Caco-2 (cell line): ENCODE measurements at regions not wholly inside any gene's neighbourhood (a gene's known extent, or its start where the extent isn't known, plus 50 kb on each side); places are given as distances from the start of the nearest gene placed in this dataset.

Source experiments
- BruUV-seq: library from RNA; stranded (reverse); fragments of 400-500 nt; replicated peaks from 2 replicates; lab custom pipeline; 2021; lab: Mats Ljungman, UMichigan
- CTCF ChIA-PET: fragments of 300-600 bp; sonication (Branson Sonifier 250); formaldehyde crosslinking; loops from one replicate; lab custom pipeline; 2022; ENCODE audit warnings: antibody characterized with exemption; lab: Charles Lee
- POLR2A ChIA-PET: fragments of 300-600 bp; sonication (Branson Sonifier 250); formaldehyde crosslinking; loops from one replicate; lab custom pipeline; 2022; ENCODE audit warnings: antibody characterized with exemption; lab: Charles Lee
- DNase-seq, 2 experiments: peaks; one replicate each; pipeline versions ENCODE4 v3.0.0 to v3.0.0-alpha.2; 2020 to 2022
- H3K27me3 ChIP-seq: replicated peaks from 2 replicates; pipeline ENCODE4 v1.6.0; 2011; ENCODE audit warnings: low read length; ENCODE audit not compliant: control insufficient read depth, insufficient read depth
- H3K36me3 ChIP-seq: 2 replicates; pipeline ENCODE4 v1.5.1; 2011; ENCODE audit warnings: low read length; ENCODE audit not compliant: control insufficient read depth, insufficient read depth
- H3K4me1 ChIP-seq: fragments of 250-450 bp; sonication (Bioruptor Pico); 2 replicates; pipeline ENCODE4 v1.5.1; 2020; ENCODE audit warnings: mild to moderate bottlenecking
- H3K4me3 ChIP-seq: 2 replicates; pipeline ENCODE4 v1.5.1; 2011; ENCODE audit warnings: low read depth, mild to moderate bottlenecking, control low read depth, low read length
- H3K9me3 ChIP-seq: fragments of 250-450 bp; sonication (Bioruptor Pico); 2 replicates; pipeline ENCODE4 v1.5.1; 2020; ENCODE audit warnings: mild to moderate bottlenecking, moderate library complexity
- H3K27ac Mint-ChIP-seq: one replicate; pipeline ENCODE4 v1.8.0; 2022; ENCODE audit warnings: mixed read lengths; ENCODE audit not compliant: unreplicated experiment
- H3K27me3 Mint-ChIP-seq: one replicate; pipeline ENCODE4 v1.8.0; 2022; ENCODE audit warnings: mixed read lengths; ENCODE audit not compliant: insufficient read depth, unreplicated experiment
- H3K36me3 Mint-ChIP-seq: one replicate; pipeline ENCODE4 v1.8.0; 2022; ENCODE audit warnings: mild to moderate bottlenecking, mixed read lengths; ENCODE audit not compliant: insufficient read depth, unreplicated experiment
- H3K4me1 Mint-ChIP-seq: one replicate; pipeline ENCODE4 v1.8.0; 2022; ENCODE audit warnings: low read depth, mixed read lengths; ENCODE audit not compliant: unreplicated experiment
- H3K4me3 Mint-ChIP-seq: one replicate; pipeline ENCODE4 v1.8.0; 2022; ENCODE audit warnings: mild to moderate bottlenecking, moderate library complexity, mixed read lengths; ENCODE audit not compliant: unreplicated experiment
- H3K9me3 Mint-ChIP-seq: one replicate; pipeline ENCODE4 v1.8.0; 2022; ENCODE audit warnings: mixed read lengths; ENCODE audit not compliant: unreplicated experiment
- CTCF ChIP-seq, 2 experiments: fragments of 200-600 bp in 1 of 2; IDR thresholded peaks; 1 replicate in 1 of 2; 2 replicates in 1 of 2; pipeline versions ENCODE4 v1.5.1 to v1.8.0; 2011 to 2022; ENCODE audit warnings: antibody characterized with exemption in 1 of 2, control low read depth in 1 of 2, inconsistent platforms in 1 of 2, low read depth in 1 of 2, low read length in 1 of 2, mild to moderate bottlenecking in 1 of 2, moderate library complexity in 1 of 2; ENCODE audit not compliant: insufficient read depth in 1 of 2, severe bottlenecking in 1 of 2, unreplicated experiment in 1 of 2
- intact Hi-C: fragments of 100-400 bp; cut with micrococcal nuclease; formaldehyde crosslinking; loops from one replicate; pipeline ENCODE4 v1.10.0; 2022; ENCODE audit not compliant: unreplicated experiment

DNA sequence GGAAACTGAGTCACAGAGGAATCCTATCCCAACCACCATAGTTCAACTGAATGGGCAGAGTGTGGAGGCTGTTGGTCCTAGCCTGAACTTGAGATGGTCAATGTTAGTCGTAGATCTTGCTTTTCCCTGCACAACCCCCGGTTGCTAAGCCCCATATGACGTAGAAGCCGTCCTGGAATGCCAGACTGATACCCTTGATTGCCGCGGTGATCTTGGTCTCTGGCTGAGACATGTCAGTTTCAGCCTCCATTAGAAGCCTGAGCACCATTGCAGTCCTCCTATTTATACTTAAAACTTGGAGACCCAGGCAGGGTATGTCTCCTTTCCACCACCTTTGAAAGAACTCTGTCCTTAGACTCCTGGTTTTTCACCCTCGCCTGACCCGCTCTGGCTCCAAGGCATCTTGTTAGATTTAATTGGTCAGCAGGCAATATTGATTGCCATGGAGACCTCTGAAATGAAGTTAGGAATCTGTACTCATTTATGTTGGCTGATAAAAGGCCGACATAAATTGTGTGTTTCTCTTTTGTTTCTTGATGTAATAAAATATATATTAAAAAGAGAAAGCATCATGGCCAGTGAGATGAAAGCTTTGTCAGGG lies 53.4 kb downstream of the RPLP1 start:
- H3K4me1 ChIP-seq, result no peaks in the 10 kb centered on the region
- ChIA-PET CTCF (no interaction called here), POLR2A (no interaction called here)
- no peaks in the 10 kb centered on the region for H3K27me3 ChIP-seq
- peaks cover 3% of the 10 kb centered on the region; the same call in 1 of the 2 replicates for H3K9me3 ChIP-seq
- H3K27me3 Mint-ChIP-seq, result peaks cover 8% of the 10 kb centered on the region
- H3K4me3 ChIP-seq, result no peak overlapping the region
- H3K27ac Mint-ChIP-seq, result no peak overlapping the region
- TF ChIP-seq CTCF (IDR thresholded peaks at IDR 0.05; ENCODE audit: insufficient read depth in 1 of 2, low read depth in 1 of 2, low read length in 1 of 2, severe bottlenecking in 1 of 2, unreplicated experiment in 1 of 2), result no peak
- H3K36me3 ChIP-seq, result no peaks in the 10 kb centered on the region
- no peaks in the 10 kb centered on the region for H3K4me1 Mint-ChIP-seq
- intact Hi-C loops, result no loop called here
- H3K36me3 Mint-ChIP-seq, result no peaks in the 10 kb centered on the region
- peaks cover 14% of the 10 kb centered on the region for H3K9me3 Mint-ChIP-seq
- BruUV-seq, result no TSS peak
- no peak for DNase-seq
- H3K4me3 Mint-ChIP-seq, result no peak overlapping the region

GRCh38 chr15:69508659-69509058 lies 56.0 kb downstream of the RPLP1 start:
- TF ChIP-seq CTCF (IDR thresholded peaks at IDR 0.05; ENCODE audit: insufficient read depth in 1 of 2, low read depth in 1 of 2, low read length in 1 of 2, severe bottlenecking in 1 of 2, unreplicated experiment in 1 of 2), result no peak
- Histone ChIP-seq H3K27me3 (no peaks in the 10 kb centered on the region), H3K36me3 (no peaks in the 10 kb centered on the region), H3K9me3 (peaks cover 3% of the 10 kb centered on the region; the same call in 1 of the 2 replicates), H3K4me1 (no peaks in the 10 kb centered on the region), H3K4me3 (no peak overlapping the region)
- Mint-ChIP-seq H3K27me3 (peaks cover 8% of the 10 kb centered on the region), H3K4me1 (no peaks in the 10 kb centered on the region), H3K27ac (no peak overlapping the region), H3K9me3 (peaks cover 14% of the 10 kb centered on the region), H3K36me3 (no peaks in the 10 kb centered on the region), H3K4me3 (no peak overlapping the region)
- intact Hi-C loops, result no loop called here
- no peak for DNase-seq
- ChIA-PET CTCF (no interaction called here), POLR2A (no interaction called here)
- no TSS peak for BruUV-seq

- no TSS peak for BruUV-seq
- Histone ChIP-seq H3K9me3 (peaks cover 3% of the 10 kb centered on the region; the same call in 1 of the 2 replicates), H3K4me3 (no peak overlapping the region), H3K36me3 (no peaks in the 10 kb centered on the region), H3K27me3 (no peaks in the 10 kb centered on the region), H3K4me1 (no peaks in the 10 kb centered on the region)
- ChIA-PET POLR2A (no interaction called here), CTCF (no interaction called here)
- H3K4me3 Mint-ChIP-seq, result no peak overlapping the region
- peaks cover 8% of the 10 kb centered on the region for H3K27me3 Mint-ChIP-seq
- TF ChIP-seq CTCF (IDR thresholded peaks at IDR 0.05; ENCODE audit: insufficient read depth in 1 of 2, low read depth in 1 of 2, low read length in 1 of 2, severe bottlenecking in 1 of 2, unreplicated experiment in 1 of 2), result no peak
- H3K27ac Mint-ChIP-seq, result no peak overlapping the region
- peaks cover 14% of the 10 kb centered on the region for H3K9me3 Mint-ChIP-seq
- no peaks in the 10 kb centered on the region for H3K4me1 Mint-ChIP-seq
- no peak for DNase-seq
- intact Hi-C loops, result no loop called here
- no peaks in the 10 kb centered on the region for H3K36me3 Mint-ChIP-seq
Measured at GRCh38 chr15:69509131-69509530, 56.5 kb downstream of the RPLP1 start.
